K562 (cell line): ENCODE measurements at regions not wholly inside any gene's neighbourhood (a gene's known extent, or its start where the extent isn't known, plus 50 kb on each side); places are given as distances from the start of the nearest gene placed in this dataset.

Experiments
- CBX1 ChIP-seq: sonication (generic); IDR thresholded peaks from 2 replicates; pipeline ENCODE4 v1.6.1; 2016; ENCODE audit warnings: antibody characterized with exemption, low read depth, mild to moderate bottlenecking
- CEBPB ChIP-seq: fragments of 450-650 bp; IDR thresholded peaks from 2 replicates; pipeline ENCODE4 v1.6.1; 2016; ENCODE audit warnings: missing genetic modification characterization, missing compliant biosample characterization
- HDAC6 ChIP-seq: IDR thresholded peaks from 2 replicates; pipeline ENCODE4 v1.6.1; 2012; ENCODE audit warnings: low read depth, mild to moderate bottlenecking, control low read depth, inconsistent platforms, low read length, moderate library complexity
- PHF8 ChIP-seq: fragments of 200-600 bp; sonication (generic); IDR thresholded peaks from 2 replicates; pipeline ENCODE4 v1.6.1; 2012; ENCODE audit warnings: mixed run types, mild to moderate bottlenecking, inconsistent platforms, low read length, moderate library complexity, borderline replicate concordance
- POU5F1 ChIP-seq: fragments of 150-350 bp; IDR thresholded peaks from 2 replicates; pipeline ENCODE4 v1.6.1; 2014; ENCODE audit warnings: borderline replicate concordance, low read length, low read depth, mild to moderate bottlenecking; ENCODE audit not compliant: partially characterized antibody
- SRF ChIP-seq, 2 experiments: fragments of 250-450, 450-650 bp in 1 of 2; sonication (Bioruptor Pico) in 1 of 2; sonication (generic) in 1 of 2; formaldehyde crosslinking; IDR thresholded peaks; 2 replicates each; pipeline versions ENCODE4 v1.5.0 to v1.5.1; 2020 to 2022; ENCODE audit warnings: mild to moderate bottlenecking in 1 of 2, missing genetic modification reagents in 1 of 2
- TAF1 ChIP-seq: IDR thresholded peaks from 2 replicates; pipeline ENCODE4 v1.6.1; 2011; ENCODE audit warnings: mild to moderate bottlenecking, low read length, moderate library complexity; ENCODE audit not compliant: insufficient read depth, control insufficient read depth, severe bottlenecking; ENCODE audit errors: extremely low read depth
- TBL1XR1 ChIP-seq, 2 experiments: IDR thresholded peaks; 2 replicates each; pipeline ENCODE4 v1.6.1; 2012; ENCODE audit warnings: improper control_type of control experiment in 2 of 2, low read length in 2 of 2, mild to moderate bottlenecking in 1 of 2
- ZNF232 ChIP-seq: sonication (generic); formaldehyde crosslinking; IDR thresholded peaks from 2 replicates; pipeline ENCODE4 v1.8.0; 2022; ENCODE audit warnings: mild to moderate bottlenecking, missing genetic modification reagents

- TF ChIP-seq POU5F1 (no peak), TAF1 (no peak), PHF8 (no peak), SRF (CRISPR knock-in tag; IDR thresholded peaks at IDR 0.05) (no peak), ZNF232 (CRISPR knock-in tag) (no peak), HDAC6 (no peak), CEBPB (no peak), CBX1 (no peak), TBL1XR1 (IDR thresholded peaks at IDR 0.05; ENCODE audit: low read length in 2 of 2) (no peak)
Observed at GRCh38 chr4:20172070-20172760, 79.5 kb upstream of the SLIT2 start.
